Thyroid gland (tissue), 4 donors: ENCODE measurements at regions not wholly inside any gene's neighbourhood (a gene's known extent, or its start where the extent isn't known, plus 50 kb on each side); places are given as distances from the start of the nearest gene placed in this dataset.

Source experiments
- CTCF ChIP-seq, 6 experiments: fragments of 200-600 bp in 3 of 6; fragments of 450-650 bp in 3 of 6; sonication (generic) in 3 of 6; IDR thresholded peaks; one replicate each; pipeline ENCODE4 v1.5.1; 2016 to 2019; ENCODE audit warnings: antibody characterized with exemption in 6 of 6, mild to moderate bottlenecking in 2 of 6, inconsistent platforms in 1 of 6, moderate library complexity in 1 of 6
- POLR2A ChIP-seq, 2 donors: fragments of 450-650 bp; IDR thresholded peaks; one replicate each; pipeline ENCODE4 v1.6.1; 2017; ENCODE audit warnings: antibody characterized with exemption in 2 of 2, mild to moderate bottlenecking in 2 of 2, moderate library complexity in 1 of 2

- TF ChIP-seq POLR2A (IDR thresholded peaks at IDR 0.05), result no peak
- TF ChIP-seq CTCF (IDR thresholded peaks at IDR 0.05), result no peak
Observed at GRCh38 chrX:88355252-88355651, 391.8 kb upstream of the CPXCR1 start.
